Non-pigmented ciliary epithelial cell (primary cell): ENCODE measurements at regions not wholly inside any gene's neighbourhood (a gene's known extent, or its start where the extent isn't known, plus 50 kb on each side); places are given as distances from the start of the nearest gene placed in this dataset.

Source experiments
- DNase-seq: peaks from one replicate; pipeline ENCODE4 v3.0.0-alpha.2; 2010; ENCODE audit warnings: low read depth

GRCh38 chr11:76298255-76298654, 82.7 kb downstream of the THAP12 start:
- DNase-seq = no peak

- no peak for DNase-seq
Observed at GRCh38 chr11:76296731-76297542, 84.0 kb downstream of the THAP12 start.

- DNase-seq = no peak
Observed at GRCh38 chr11:76293189-76293631, 86.9 kb upstream of the WNT11 start.

- DNase-seq = no peak
Observed at GRCh38 chr11:76292583-76293188, 86.4 kb upstream of the WNT11 start.

- no peak for DNase-seq
Observed at GRCh38 chr11:76291576-76292526, 85.5 kb upstream of the WNT11 start.

- DNase-seq = no peak
Observed at GRCh38 chr11:76288166-76288980, 82.1 kb upstream of the WNT11 start.

- no peak for DNase-seq
Observed at GRCh38 chr11:76287227-76287626, 80.9 kb upstream of the WNT11 start.

- DNase-seq = no peak
Observed at GRCh38 chr11:76285397-76286104, 79.2 kb upstream of the WNT11 start.

GRCh38 chr11:76284161-76284560, 77.9 kb upstream of the WNT11 start:
- DNase-seq = no peak

- DNase-seq = no peak
Observed at GRCh38 chr11:76282811-76283595, 76.7 kb upstream of the WNT11 start.

- no peak for DNase-seq
Observed at GRCh38 chr11:76282172-76282571, 75.9 kb upstream of the WNT11 start.

GRCh38 chr11:76281558-76281906, 75.2 kb upstream of the WNT11 start:
- no peak for DNase-seq

GRCh38 chr11:76280882-76281557, 74.7 kb upstream of the WNT11 start:
- DNase-seq = no peak

- DNase-seq = no peak
Observed at GRCh38 chr11:76280151-76280881, 74.0 kb upstream of the WNT11 start.

GRCh38 chr11:76279646-76280045, 73.3 kb upstream of the WNT11 start:
- DNase-seq = no peak

GRCh38 chr11:76279038-76279437, 72.7 kb upstream of the WNT11 start:
- DNase-seq = no peak

- DNase-seq = no peak
Observed at GRCh38 chr11:76278526-76278925, 72.2 kb upstream of the WNT11 start.

GRCh38 chr11:76277298-76278175, 71.2 kb upstream of the WNT11 start:
- DNase-seq = no peak
